Activated CD4-positive, alpha-beta memory T cell treated with anti-CD3 and anti-CD28 coated beads for 36 hours (primary cell): ENCODE measurements at regions not wholly inside any gene's neighbourhood (a gene's known extent, or its start where the extent isn't known, plus 50 kb on each side); places are given as distances from the start of the nearest gene placed in this dataset.

ENCODE experiments used
- CTCF ChIA-PET: fragments of 350-600 bp; sonication (Branson Sonifier 250); formaldehyde crosslinking; loops from one replicate; lab custom pipeline; 2021; ENCODE audit warnings: antibody characterized with exemption, inconsistent platforms; lab: Charles Lee
- POLR2A ChIA-PET: fragments of 350-600 bp; sonication (Branson Sonifier 250); formaldehyde crosslinking; loops from one replicate; lab custom pipeline; 2021; ENCODE audit warnings: antibody characterized with exemption; lab: Charles Lee
- DNase-seq: peaks from one replicate; pipeline ENCODE4 v3.0.0-alpha.2; 2020
- H3K27ac Mint-ChIP-seq: one replicate; pipeline ENCODE4 v1.8.0; 2021; ENCODE audit warnings: mixed read lengths
- H3K27me3 Mint-ChIP-seq: one replicate; pipeline ENCODE4 v1.8.0; 2021; ENCODE audit warnings: mixed read lengths
- H3K36me3 Mint-ChIP-seq: one replicate; pipeline ENCODE4 v1.8.0; 2021; ENCODE audit warnings: mixed read lengths
- H3K4me1 Mint-ChIP-seq: one replicate; pipeline ENCODE4 v1.8.0; 2021; ENCODE audit warnings: low read depth, mixed read lengths
- H3K4me3 Mint-ChIP-seq: one replicate; pipeline ENCODE4 v1.8.0; 2021; ENCODE audit warnings: mild to moderate bottlenecking, mixed read lengths
- H3K9me3 Mint-ChIP-seq: one replicate; pipeline ENCODE4 v1.8.0; 2021; ENCODE audit warnings: mixed read lengths
- intact Hi-C: fragments of 100-400 bp; cut with micrococcal nuclease; formaldehyde crosslinking; loops from one replicate; pipeline ENCODE4 v1.15.1; 2023

DNA sequence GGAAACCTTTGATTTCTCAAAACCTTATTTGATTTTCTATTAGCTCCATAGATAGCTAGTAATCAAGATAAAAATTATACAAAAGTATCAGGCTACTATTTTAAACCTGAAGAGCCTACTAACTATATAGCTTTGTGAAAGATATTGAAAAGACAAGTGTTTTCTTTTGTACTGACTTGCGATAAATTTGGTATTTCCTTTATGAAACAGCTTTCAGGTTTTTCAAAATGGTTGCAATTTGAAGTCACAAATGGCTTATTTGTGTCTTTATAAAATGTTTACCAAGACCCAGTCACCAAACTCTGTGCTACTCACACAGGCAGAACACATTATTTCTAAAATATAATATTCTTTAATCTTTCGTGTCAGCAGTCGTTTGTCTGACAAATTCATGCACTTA lies 167.5 kb upstream of the ALCAM start:
- no peaks in the 10 kb centered on the region for H3K9me3 Mint-ChIP-seq
- no peak overlapping the region for H3K27ac Mint-ChIP-seq
- CTCF ChIA-PET: no interaction called here
- no peak for DNase-seq
- H3K36me3 Mint-ChIP-seq: no peaks in the 10 kb centered on the region
- peaks cover 2% of the 10 kb centered on the region for H3K27me3 Mint-ChIP-seq
- no peaks in the 10 kb centered on the region for H3K4me1 Mint-ChIP-seq
- POLR2A ChIA-PET: no interaction called here
- H3K4me3 Mint-ChIP-seq: no peak overlapping the region
- intact Hi-C loops: no loop called here

DNA sequence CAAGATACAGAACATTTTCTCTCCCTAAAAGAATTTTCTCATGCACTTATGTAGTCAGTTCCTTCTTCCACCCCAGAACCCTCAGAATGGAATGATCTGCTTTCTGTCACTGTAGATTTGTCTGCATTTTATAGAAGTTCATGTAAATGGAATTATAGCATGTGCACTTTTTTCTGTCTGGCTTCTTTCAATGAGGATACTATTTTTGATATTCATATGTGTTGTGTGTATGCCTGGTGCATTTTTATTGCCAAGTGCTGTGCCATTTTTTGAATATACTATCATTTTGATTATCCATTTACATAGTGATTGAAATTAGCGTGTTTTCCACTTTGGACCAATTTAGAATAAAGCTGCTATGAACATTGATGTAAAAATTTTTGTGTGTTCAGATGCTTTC lies 156.6 kb upstream of the ALCAM start:
- H3K27me3 Mint-ChIP-seq: no peaks in the 10 kb centered on the region
- H3K4me1 Mint-ChIP-seq: no peaks in the 10 kb centered on the region
- no peak overlapping the region for H3K27ac Mint-ChIP-seq
- H3K4me3 Mint-ChIP-seq: no peak overlapping the region
- CTCF ChIA-PET: no interaction called here
- H3K36me3 Mint-ChIP-seq: no peaks in the 10 kb centered on the region
- intact Hi-C loops: no loop called here
- DNase-seq: no peak
- POLR2A ChIA-PET: no interaction called here
- no peaks in the 10 kb centered on the region for H3K9me3 Mint-ChIP-seq

DNA sequence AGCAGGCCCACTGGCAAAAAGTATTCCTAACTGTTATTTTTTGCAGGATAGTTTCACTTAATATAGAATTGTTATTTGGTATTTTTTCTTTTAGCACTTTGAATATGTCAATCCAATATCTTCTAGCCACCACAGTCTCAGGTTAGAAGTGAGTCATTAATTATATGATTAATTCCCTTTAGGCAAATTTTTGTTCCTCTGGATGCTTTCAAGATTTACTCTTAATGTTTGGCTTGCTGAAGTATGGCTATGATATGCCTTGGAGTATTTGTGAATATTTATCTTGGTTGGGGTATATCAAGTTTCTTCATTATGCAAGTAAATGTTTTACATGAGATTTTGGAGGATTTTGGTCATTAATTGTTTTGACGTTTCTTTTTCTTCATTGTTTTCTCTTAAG lies 152.1 kb upstream of the ALCAM start:
- CTCF ChIA-PET: no interaction called here
- POLR2A ChIA-PET: no interaction called here
- Mint-ChIP-seq H3K9me3 (no peaks in the 10 kb centered on the region), H3K27ac (no peak overlapping the region), H3K4me1 (no peaks in the 10 kb centered on the region), H3K36me3 (no peaks in the 10 kb centered on the region), H3K4me3 (no peak overlapping the region), H3K27me3 (peaks cover 2% of the 10 kb centered on the region)
- intact Hi-C loops: no loop called here
- no peak for DNase-seq

DNA sequence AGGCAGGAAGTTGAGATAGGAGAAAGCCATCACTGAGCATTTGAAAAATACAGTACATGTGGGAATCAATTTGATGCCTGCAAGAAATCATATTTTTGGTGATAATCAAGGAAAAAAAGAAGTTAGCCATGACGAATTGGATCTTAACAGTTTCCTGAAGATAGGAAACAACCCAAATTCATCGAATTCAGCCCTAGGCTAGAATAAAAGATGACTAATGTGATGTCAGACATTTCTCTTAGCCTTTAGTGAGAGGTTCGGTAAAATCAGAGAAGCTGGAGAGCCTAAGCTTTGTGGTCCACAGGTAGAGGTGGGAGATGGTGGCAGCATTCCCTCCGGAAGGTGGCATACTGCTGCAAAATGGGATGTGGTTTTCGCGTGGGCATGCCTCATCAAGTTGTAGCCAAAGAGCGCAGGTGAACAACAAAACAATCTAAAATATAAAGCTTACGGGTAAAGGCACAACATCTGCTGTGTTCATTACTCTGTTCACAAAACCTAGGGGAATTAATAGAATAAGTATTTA lies 144.1 kb upstream of the ALCAM start:
- no peaks in the 10 kb centered on the region for H3K4me1 Mint-ChIP-seq
- intact Hi-C loops: no loop called here
- peaks cover 4% of the 10 kb centered on the region for H3K27me3 Mint-ChIP-seq
- POLR2A ChIA-PET: no interaction called here
- CTCF ChIA-PET: no interaction called here
- no peak overlapping the region for H3K27ac Mint-ChIP-seq
- no peak for DNase-seq
- H3K9me3 Mint-ChIP-seq: no peaks in the 10 kb centered on the region
- no peak overlapping the region for H3K4me3 Mint-ChIP-seq
- no peaks in the 10 kb centered on the region for H3K36me3 Mint-ChIP-seq

GRCh38 chr3:105223815-105224214 lies 142.9 kb upstream of the ALCAM start:
- CTCF ChIA-PET: no interaction called here

GRCh38 chr3:105228696-105229095 lies 138.0 kb upstream of the ALCAM start:
- CTCF ChIA-PET: no interaction called here
- POLR2A ChIA-PET: no interaction called here
- H3K9me3 Mint-ChIP-seq: no peaks in the 10 kb centered on the region
- H3K36me3 Mint-ChIP-seq: no peaks in the 10 kb centered on the region
- no peak for DNase-seq
- intact Hi-C loops: no loop called here
- no peak overlapping the region for H3K4me3 Mint-ChIP-seq
- no peaks in the 10 kb centered on the region for H3K27me3 Mint-ChIP-seq
- no peak overlapping the region for H3K27ac Mint-ChIP-seq
- H3K4me1 Mint-ChIP-seq: no peaks in the 10 kb centered on the region

More at GRCh38 chr3:105223815-105224214, 142.9 kb upstream of the ALCAM start:
- intact Hi-C loops: no loop called here
- Mint-ChIP-seq H3K27ac (no peak overlapping the region), H3K4me3 (no peak overlapping the region), H3K36me3 (no peaks in the 10 kb centered on the region), H3K27me3 (peaks cover 2% of the 10 kb centered on the region), H3K9me3 (no peaks in the 10 kb centered on the region), H3K4me1 (no peaks in the 10 kb centered on the region)
- no peak for DNase-seq
- POLR2A ChIA-PET: no interaction called here

DNA sequence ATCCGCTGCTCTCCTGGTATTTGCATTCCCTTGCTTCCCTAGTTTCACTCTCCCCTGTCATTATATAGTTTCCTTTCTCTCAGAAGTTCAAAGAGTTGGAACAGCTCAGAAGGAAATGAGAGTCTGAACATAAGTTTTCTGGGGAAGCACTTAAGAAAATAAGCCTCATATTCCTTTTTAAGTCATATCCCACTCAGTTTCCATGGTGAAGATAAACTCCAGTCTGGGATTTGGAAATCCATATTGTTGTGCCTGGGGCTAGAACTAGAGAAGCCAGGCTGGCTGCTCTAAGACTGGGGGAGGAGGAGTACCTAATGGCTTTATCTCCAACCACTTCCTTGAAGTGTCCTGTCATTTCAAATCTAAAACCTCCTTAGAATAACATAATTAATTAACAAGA lies 134.2 kb upstream of the ALCAM start:
- Mint-ChIP-seq H3K27me3 (peaks cover 3% of the 10 kb centered on the region), H3K36me3 (no peaks in the 10 kb centered on the region), H3K27ac (no peak overlapping the region), H3K4me1 (no peaks in the 10 kb centered on the region), H3K9me3 (no peaks in the 10 kb centered on the region), H3K4me3 (no peak overlapping the region)
- CTCF ChIA-PET: no interaction called here
- no peak for DNase-seq
- POLR2A ChIA-PET: no interaction called here
- intact Hi-C loops: no loop called here

DNA sequence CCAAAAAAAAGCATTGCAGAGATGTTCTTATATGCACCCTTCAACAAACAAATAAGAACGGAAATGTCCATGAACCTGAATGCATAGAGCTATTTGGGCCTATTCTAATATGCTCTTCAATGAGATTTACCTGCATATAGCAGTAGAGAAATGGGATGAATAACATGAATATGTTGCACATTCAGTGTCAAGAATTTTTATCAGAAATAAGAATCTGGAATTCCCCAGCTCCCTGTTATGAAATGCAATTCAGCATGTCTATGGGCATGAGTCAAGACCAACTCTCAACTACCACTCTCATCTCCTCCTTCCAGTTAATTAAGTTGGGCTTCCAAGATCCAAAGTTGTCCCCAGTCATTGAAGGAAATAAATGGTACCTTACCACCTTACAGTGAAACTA lies 133.7 kb upstream of the ALCAM start:
- no peaks in the 10 kb centered on the region for H3K4me1 Mint-ChIP-seq
- H3K27me3 Mint-ChIP-seq: peaks cover 3% of the 10 kb centered on the region
- H3K9me3 Mint-ChIP-seq: no peaks in the 10 kb centered on the region
- CTCF ChIA-PET: no interaction called here
- intact Hi-C loops: no loop called here
- POLR2A ChIA-PET: no interaction called here
- no peaks in the 10 kb centered on the region for H3K36me3 Mint-ChIP-seq
- no peak for DNase-seq
- H3K4me3 Mint-ChIP-seq: no peak overlapping the region
- H3K27ac Mint-ChIP-seq: no peak overlapping the region

- Mint-ChIP-seq H3K36me3 (no peaks in the 10 kb centered on the region), H3K27me3 (peaks cover 3% of the 10 kb centered on the region), H3K4me3 (no peak overlapping the region), H3K27ac (no peak overlapping the region), H3K9me3 (no peaks in the 10 kb centered on the region), H3K4me1 (no peaks in the 10 kb centered on the region)
- intact Hi-C loops: no loop called here
- no peak for DNase-seq
- CTCF ChIA-PET: no interaction called here
- POLR2A ChIA-PET: no interaction called here
Measured at GRCh38 chr3:105235221-105235620, 131.5 kb upstream of the ALCAM start.

DNA sequence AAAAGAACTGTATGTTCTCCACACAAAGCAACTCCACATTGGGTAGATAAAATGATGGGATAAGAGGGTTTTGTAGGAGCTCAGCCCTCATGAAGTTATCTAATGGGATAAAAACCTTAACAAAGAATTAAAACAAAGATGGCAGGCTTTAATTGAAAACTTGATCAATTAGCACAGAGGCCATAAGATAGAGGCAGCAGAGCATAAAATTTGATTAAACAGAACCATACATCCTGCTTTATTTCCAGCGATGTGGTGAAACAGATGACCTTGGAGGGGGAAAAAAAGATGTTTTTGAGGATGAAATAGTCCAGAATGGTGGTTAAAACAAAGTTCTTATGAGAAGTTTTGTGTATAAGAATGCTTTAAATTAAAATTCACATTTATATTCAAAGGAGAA lies 130.9 kb upstream of the ALCAM start:
- Mint-ChIP-seq H3K27me3 (peaks cover 5% of the 10 kb centered on the region), H3K4me1 (no peaks in the 10 kb centered on the region), H3K27ac (no peak overlapping the region), H3K4me3 (no peak overlapping the region), H3K36me3 (no peaks in the 10 kb centered on the region), H3K9me3 (no peaks in the 10 kb centered on the region)
- POLR2A ChIA-PET: no interaction called here
- no peak for DNase-seq
- CTCF ChIA-PET: no interaction called here
- intact Hi-C loops: no loop called here

DNA sequence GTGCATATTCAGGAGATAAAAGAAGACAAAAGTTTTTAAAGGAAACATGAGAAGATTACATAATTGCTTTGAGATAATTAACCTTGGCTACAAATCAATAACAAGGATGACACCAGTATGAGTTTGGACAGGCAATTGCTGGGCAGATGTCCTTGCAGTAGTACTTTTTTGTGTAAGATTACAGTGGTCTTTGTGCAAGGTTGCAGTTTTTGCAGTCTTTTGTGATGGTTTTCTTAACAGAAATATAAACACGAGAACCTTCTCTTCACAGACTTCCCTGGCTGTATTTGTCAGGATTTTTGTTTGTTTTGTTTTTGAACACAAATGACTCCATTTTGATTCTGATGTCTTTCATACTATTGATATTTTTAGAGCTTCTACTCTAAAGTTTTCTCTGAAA lies 128.3 kb upstream of the ALCAM start:
- no peaks in the 10 kb centered on the region for H3K4me1 Mint-ChIP-seq
- H3K4me3 Mint-ChIP-seq: no peak overlapping the region
- no peak overlapping the region for H3K27ac Mint-ChIP-seq
- intact Hi-C loops: no loop called here
- H3K9me3 Mint-ChIP-seq: no peaks in the 10 kb centered on the region
- no peak for DNase-seq
- peaks cover 7% of the 10 kb centered on the region for H3K27me3 Mint-ChIP-seq
- ChIA-PET POLR2A (no interaction called here), CTCF (interaction anchor here (0.8 kb wide), 1 partner anchor 150 kb away, joined by 3 read pairs; no protein-coding TSS in a partner anchor)
- no peaks in the 10 kb centered on the region for H3K36me3 Mint-ChIP-seq

- DNase-seq: no peak
- peaks cover 6% of the 10 kb centered on the region for H3K27me3 Mint-ChIP-seq
- H3K9me3 Mint-ChIP-seq: no peaks in the 10 kb centered on the region
- no peak overlapping the region for H3K4me3 Mint-ChIP-seq
- H3K27ac Mint-ChIP-seq: no peak overlapping the region
- ChIA-PET CTCF (no interaction called here), POLR2A (no interaction called here)
- H3K36me3 Mint-ChIP-seq: no peaks in the 10 kb centered on the region
- intact Hi-C loops: no loop called here
- no peaks in the 10 kb centered on the region for H3K4me1 Mint-ChIP-seq
Measured at GRCh38 chr3:105243076-105243475, 123.6 kb upstream of the ALCAM start.

DNA sequence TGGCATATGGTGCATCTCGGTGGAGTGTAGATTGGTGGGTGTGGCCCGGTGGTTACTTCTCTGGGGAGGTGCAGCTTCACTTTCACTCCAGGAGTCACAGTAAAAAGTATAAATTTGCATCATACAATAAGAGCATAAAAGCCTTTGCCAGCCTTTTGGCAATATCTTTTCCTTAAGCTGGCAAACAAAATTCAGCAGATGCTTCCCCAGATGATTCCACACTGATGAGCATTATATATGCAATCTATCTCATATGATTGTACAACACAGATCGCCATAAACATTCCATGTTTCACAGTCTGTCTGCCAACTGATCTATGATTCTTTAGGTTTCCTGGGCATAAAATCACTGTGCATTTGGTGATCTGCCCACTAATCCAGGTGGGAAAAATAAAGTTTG lies 120.2 kb upstream of the ALCAM start:
- Mint-ChIP-seq H3K27me3 (peaks cover 3% of the 10 kb centered on the region), H3K4me3 (no peak overlapping the region), H3K36me3 (no peaks in the 10 kb centered on the region), H3K27ac (no peak overlapping the region), H3K4me1 (no peaks in the 10 kb centered on the region), H3K9me3 (peaks cover 6% of the 10 kb centered on the region)
- POLR2A ChIA-PET: no interaction called here
- DNase-seq: no peak
- intact Hi-C loops: no loop called here
- CTCF ChIA-PET: no interaction called here
